ENCODE measurements at regions not wholly inside any gene's neighbourhood (a gene's known extent, or its start where the extent isn't known, plus 50 kb on each side); places are given as distances from the start of the nearest gene placed in this dataset.

- no peak for TF ChIP-seq PRDM2 (tag by site-specific recombination; IDR thresholded peaks at IDR 0.05; ENCODE audit: borderline replicate concordance)
- no peak for TF ChIP-seq ZNF324 (tag by site-specific recombination; IDR thresholded peaks at IDR 0.05)
These were observed 67.3 kb upstream of the NT5E start (continued) for GRCh38 chr6:85382541-85382940.

- no peaks in the 10 kb centered on the region for H3K36me3 ChIP-seq (ENCODE audit: control insufficient read depth in 2 of 2, insufficient read depth in 1 of 2, low read length in 2 of 2)
- ChIA-PET POLR2A (no interaction called here), CTCF (interaction anchor here (1.4 kb wide), 1 partner anchor 110 kb away, joined by 4 read pairs; no protein-coding TSS in a partner anchor)
- TF ChIP-seq TCF7L2 (IDR thresholded peaks at IDR 0.05; ENCODE audit: borderline replicate concordance, low read depth, low read length) (no peak), ZNF549 (tag by site-specific recombination; IDR thresholded peaks at IDR 0.05) (peak; percentile 93)
- no peaks in the 10 kb centered on the region for H3K4me1 ChIP-seq (ENCODE audit: control insufficient read depth, insufficient read depth, low read length)
- H3K27ac ChIP-seq (ENCODE audit: extremely low read depth, low read depth, low read length) = no peak overlapping the region
- no peak overlapping the region for H3K4me3 ChIP-seq (ENCODE audit: low read depth, low read length)
- H3K9me3 ChIP-seq (ENCODE audit: control insufficient read depth, insufficient read depth, low read depth, low read length) = no peaks in the 10 kb centered on the region
These were observed 77.0 kb upstream of the NT5E start for GRCh38 chr6:85372915-85373270.

- H3K27ac ChIP-seq (ENCODE audit: extremely low read depth, low read depth, low read length) = no peak overlapping the region
- H3K9me3 ChIP-seq (ENCODE audit: control insufficient read depth, insufficient read depth, low read depth, low read length) = no peaks in the 10 kb centered on the region
- TF ChIP-seq ZNF624 (tag by site-specific recombination; IDR thresholded peaks at IDR 0.05) (no peak), ZNF37A (tag by site-specific recombination; IDR thresholded peaks at IDR 0.05) (no peak), SP2 (tag by site-specific recombination; IDR thresholded peaks at IDR 0.05) (no peak), FEZF1 (tag by site-specific recombination; IDR thresholded peaks at IDR 0.05) (no peak), SCRT2 (tag by site-specific recombination; IDR thresholded peaks at IDR 0.05) (no peak), ZNF580 (tag by site-specific recombination; IDR thresholded peaks at IDR 0.05) (no peak), ZNF174 (tag by site-specific recombination; IDR thresholded peaks at IDR 0.05) (no peak), ZNF561 (tag by site-specific recombination; IDR thresholded peaks at IDR 0.05; ENCODE audit: borderline replicate concordance) (no peak), ZFHX2 (tag by site-specific recombination; conservative IDR thresholded peaks at IDR 0.05) (no peak), ZBTB1 (tag by site-specific recombination; IDR thresholded peaks at IDR 0.05) (no peak), GLI2 (tag by site-specific recombination; IDR thresholded peaks at IDR 0.05; ENCODE audit: borderline replicate concordance, low read depth) (no peak)
- ChIA-PET POLR2A (no interaction called here), CTCF (interaction anchor here (1.0 to 1.4 kb wide), 2 partner anchors 17 to 110 kb away, joined by 3 to 4 read pairs; no protein-coding TSS in a partner anchor)
- H3K4me3 ChIP-seq (ENCODE audit: low read depth, low read length) = no peak overlapping the region
- H3K4me1 ChIP-seq (ENCODE audit: control insufficient read depth, insufficient read depth, low read length) = no peaks in the 10 kb centered on the region
- no peaks in the 10 kb centered on the region for H3K36me3 ChIP-seq (ENCODE audit: control insufficient read depth in 2 of 2, insufficient read depth in 1 of 2, low read length in 2 of 2)
These were observed 77.5 kb upstream of the NT5E start for GRCh38 chr6:85372188-85372914.
